GM12892 (cell line): ENCODE measurements at regions not wholly inside any gene's neighbourhood (a gene's known extent, or its start where the extent isn't known, plus 50 kb on each side); places are given as distances from the start of the nearest gene placed in this dataset.

Experiments used
- POLR2A ChIP-seq: IDR thresholded peaks from 2 replicates; pipeline ENCODE4 v1.6.1; 2011; ENCODE audit warnings: low read depth, low read length, control low read depth
- POLR2AphosphoS5 ChIP-seq: IDR thresholded peaks from 2 replicates; pipeline ENCODE4 v1.6.1; 2011; ENCODE audit warnings: low read depth, low read length, control low read depth
- TAF1 ChIP-seq: IDR thresholded peaks from 2 replicates; pipeline ENCODE4 v1.6.1; 2011; ENCODE audit warnings: low read depth, mild to moderate bottlenecking, control low read depth, low read length, borderline replicate concordance

DNA sequence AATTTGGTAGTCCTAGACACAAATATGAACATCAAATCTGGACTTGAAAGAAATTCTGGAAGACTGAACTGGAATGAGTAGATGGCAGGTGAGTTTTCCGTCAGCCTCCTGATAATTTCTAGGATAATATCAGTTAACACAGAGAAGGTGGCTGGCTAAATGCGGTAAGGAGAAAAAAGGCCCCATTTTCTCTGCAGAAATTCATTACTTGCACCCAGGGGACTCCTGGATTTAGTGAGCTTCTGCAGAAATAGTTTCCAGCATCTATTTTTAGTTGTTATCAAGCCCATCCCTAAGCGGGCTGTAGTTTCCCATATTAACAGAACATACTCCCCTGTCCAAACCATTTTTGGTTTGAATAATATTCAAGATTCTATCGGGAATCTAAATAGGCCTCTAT lies 181.9 kb upstream of the TCERG1L start:
- TF ChIP-seq TAF1, result no peak
- TF ChIP-seq POLR2AphosphoS5, result no peak
- TF ChIP-seq POLR2A, result no peak
